Hematopoietic multipotent progenitor cell treated with erythropoietin and hydrocortisone succinate and interleukin-3 and kit ligand, for 17 days (in vitro differentiated cells): ENCODE measurements at regions not wholly inside any gene's neighbourhood (a gene's known extent, or its start where the extent isn't known, plus 50 kb on each side); places are given as distances from the start of the nearest gene placed in this dataset.
"Not testable (repeated sequence)": the region's sequence is repeated elsewhere in the genome, so short reads cannot be mapped to it uniquely, and the experiment has no call there.

Source experiments
- DNase-seq: peaks from one replicate; pipeline ENCODE4 v3.0.0-alpha.2; 2015; ENCODE audit warnings: low spot score

DNA sequence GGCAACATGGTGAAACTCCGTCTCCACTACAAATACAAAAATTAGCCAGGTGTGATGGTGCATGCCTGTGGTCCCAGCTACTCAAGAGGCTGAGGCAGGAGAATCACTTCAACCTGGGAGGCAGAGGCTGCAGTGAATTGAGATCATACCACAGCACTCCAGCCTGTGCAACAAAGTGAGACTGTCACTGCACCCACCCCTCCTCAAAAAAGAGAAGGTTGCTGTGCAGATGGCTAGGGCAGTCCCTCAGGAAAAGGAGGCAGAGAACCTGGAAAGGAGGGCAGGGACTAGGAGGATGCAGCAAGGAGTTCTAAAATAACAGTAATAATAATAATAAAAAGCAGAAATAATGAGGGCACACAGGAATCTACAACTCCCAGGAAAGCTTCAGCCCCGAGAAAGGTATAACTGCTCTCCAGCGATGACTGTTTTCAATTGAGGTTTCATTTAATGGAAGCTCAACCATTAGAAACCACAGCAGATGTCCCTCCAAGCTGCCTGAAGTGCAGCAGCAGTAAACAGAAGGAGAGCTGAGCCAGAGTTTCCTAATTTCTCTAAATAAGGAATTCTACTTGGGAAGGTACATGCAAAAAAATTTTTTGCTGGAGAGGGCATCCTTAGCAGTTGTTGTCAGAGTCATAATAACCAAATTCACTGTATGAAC is 326.5 kb downstream of the GATA3 start:
- DNase-seq = no peak

DNA sequence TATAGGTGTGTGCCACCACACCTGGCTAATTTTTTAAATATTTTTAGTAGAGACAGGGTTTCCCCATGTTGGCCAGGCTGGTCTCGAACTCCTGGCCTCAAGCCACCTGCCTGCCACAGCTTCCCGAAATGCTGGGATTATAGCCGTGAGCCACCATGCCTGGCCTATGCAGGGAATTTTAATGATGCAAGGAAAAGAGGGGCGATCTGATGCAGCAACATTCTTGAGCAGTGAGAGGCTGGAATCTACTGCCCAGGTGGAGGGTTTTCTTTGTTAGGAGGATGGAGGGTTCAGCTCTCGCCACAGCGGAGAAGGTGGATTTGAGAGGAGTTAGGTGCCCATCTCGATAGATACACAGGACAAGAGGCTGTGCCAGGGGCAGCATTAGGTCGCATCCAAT is 332.3 kb downstream of the GATA3 start:
- no peak for DNase-seq

GRCh38 chr10:8389630-8390029 is 335.1 kb downstream of the GATA3 start:
- DNase-seq = no peak

GRCh38 chr10:8392216-8392615 is 337.7 kb downstream of the GATA3 start:
- DNase-seq = no peak

DNA sequence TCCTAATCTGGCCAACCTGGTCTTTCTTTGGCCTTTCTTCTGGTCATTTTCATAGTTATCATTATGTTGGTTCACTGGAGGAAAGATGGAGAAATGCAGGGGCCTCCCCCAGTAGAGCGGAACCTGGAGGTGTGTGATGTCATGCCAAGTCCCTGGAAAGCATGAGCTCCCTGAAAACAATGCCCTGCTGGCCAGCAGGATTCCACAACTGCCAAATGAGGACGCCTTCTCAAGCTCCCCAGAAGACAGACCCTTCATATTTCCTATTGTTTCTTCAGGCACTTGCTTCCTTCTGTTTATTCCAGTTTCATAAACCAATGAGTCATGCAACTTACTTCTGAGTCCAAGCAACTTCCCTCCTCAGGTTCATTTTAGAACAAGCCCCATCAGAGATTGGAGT is 339.0 kb downstream of the GATA3 start:
- no peak for DNase-seq

DNA sequence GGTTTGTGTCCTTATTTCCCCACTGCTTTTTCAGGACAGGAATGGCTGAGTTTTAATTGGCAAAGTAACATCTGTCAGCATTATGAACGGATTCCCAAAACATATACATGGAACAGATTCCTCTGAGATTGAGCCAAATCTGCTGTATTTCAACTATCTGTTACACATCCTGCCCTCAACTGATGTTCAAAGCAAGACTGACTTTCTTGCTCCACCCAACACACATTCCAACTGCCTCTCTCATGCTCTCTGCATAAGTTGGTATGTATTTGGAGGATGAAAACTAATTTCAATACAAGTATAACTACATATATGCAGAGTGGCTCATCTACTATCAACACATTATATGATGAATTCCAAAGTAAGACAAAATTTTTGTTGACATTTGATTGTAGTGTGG is 342.2 kb downstream of the GATA3 start:
- no peak for DNase-seq

DNA sequence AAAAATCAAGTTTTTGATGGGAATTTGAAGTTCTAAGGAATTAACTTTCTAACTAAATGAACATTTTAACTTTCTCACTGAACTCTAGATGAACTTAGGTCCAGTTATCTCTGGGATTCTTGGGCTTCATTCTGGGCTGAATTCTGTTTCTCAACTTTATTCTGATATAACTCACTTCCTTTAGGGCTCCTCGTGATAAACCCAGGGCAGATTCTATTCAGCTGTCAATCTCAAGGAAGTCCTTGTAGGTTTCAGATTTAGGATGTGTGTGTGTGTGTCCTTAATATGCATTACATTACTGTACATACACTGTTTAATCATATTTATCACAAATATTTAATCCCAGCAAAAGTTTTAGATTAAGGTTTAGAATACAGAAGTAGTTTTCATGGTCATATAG is 344.3 kb downstream of the GATA3 start:
- no peak for DNase-seq

DNA sequence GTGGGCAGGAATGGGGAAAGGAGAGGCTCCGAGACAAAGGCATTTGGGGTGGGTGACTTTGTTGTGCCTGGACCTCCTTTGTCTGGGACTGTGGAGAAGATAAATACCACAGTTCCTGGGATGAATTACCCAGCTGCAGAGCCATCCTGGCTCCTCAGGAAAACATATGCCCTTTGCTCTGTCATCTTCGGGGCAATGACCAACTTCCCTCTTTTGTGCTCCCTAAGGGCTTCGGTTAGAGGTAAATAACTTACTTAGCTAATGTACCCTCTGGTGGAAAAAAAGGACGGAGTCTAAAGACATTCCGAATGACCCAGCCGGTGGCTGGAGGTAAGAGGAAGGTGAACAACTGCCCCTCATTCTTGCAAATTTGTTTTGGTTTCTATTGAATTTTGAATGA is 345.7 kb downstream of the GATA3 start:
- no peak for DNase-seq

GRCh38 chr10:8400892-8401291 is 346.4 kb downstream of the GATA3 start:
- DNase-seq = no peak

DNA sequence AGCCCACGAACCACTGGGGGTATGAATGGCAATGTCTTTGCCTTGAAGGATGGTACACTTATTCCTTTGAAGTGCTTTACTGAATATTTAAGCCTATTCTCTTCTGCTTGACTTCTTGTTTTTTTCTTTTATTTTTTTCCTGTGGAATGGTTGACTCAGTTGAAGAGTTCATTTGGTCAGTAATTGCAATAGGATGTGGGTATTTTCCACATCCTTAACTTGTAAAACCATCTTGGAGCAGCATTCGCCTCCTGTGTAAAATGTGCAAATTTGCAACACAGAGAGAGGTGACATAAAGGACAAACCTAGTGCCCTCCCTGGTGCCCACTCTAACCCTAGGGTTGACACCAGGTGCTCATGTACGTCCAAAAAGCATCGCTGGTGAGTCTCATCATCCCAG is 347.0 kb downstream of the GATA3 start:
- no peak for DNase-seq

DNA sequence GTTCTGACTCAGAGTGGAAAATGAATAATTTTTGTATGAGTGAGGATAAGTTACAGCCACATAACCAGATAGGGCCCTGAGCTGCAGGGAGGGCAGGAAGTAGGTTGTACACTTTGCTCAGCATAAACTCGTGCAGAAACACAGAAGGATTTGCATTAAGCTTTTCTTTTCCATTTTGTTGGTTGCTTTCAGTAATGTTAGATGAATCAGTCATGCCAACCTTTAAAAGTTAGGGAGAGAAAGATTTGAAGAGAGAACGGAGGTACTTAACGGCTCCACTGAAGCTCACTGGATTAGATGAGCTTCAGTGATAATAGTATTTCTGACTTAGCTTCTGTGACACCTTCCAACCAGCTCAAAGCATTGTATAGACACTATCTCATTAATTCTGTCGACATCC is 348.1 kb downstream of the GATA3 start:
- DNase-seq = no peak

- no peak for DNase-seq
Measured at GRCh38 chr10:8403711-8404371, 349.4 kb downstream of the GATA3 start.

DNA sequence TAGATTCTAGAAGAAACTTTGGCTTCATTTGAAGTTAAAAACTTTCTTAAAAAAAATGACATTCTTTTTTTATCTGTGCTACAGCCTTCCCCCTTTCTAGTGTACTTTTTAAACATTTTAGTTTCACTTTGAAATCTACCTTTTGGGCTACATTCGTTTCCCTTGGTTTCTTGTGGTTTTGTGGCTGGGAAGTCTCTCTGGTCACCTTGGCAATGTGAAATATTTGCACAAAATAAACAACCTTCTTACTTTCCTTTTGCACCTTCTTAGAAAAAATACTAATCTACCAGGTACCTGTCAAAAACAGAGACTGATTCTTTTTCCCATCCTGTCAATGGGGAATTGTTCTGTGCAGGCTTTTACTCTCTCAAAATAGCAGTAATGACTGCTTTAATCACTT is 350.2 kb downstream of the GATA3 start:
- DNase-seq = no peak

DNA sequence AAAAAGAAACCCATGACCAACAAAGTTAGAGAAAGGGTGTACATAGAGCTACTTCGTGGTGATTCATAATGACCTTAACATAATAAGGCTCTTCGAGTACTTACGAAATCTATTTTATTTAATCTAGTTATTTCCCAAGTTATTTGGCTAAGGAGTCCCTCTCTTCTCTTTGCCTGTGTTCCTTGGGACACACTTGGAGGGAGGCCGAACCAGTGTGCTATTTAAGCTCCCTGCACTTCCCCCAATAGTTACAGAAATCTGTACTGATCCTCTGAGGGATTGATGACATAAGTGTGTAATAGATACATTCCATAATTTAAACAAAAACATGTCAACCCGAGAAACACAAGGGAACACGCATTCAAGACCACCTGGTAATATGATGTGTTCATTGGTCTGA is 351.1 kb downstream of the GATA3 start:
- no peak for DNase-seq

DNA sequence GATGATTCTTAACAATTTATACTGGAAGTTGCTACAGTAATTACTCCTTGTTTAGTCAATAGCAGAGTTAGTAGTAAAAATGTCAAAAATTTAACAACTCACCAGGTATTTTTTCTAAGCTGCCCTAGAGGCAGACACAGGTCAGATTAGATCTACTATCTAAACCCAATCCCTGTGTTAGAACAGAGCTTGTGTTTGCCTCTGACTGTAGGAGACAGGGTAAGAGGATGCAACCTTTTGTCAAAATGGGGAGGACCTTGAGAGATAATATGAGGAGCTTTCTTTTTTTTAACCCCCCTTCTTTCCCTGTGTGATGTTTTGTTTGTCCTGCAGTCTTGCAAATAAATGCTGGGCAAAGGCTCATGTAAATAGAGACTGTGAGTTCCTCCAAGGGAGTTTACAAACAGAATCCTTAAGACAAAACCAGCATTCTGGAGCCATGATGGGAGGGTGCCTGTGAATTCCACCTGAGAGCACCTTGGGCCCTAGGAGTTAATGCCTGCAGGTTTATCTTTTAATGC is 353.1 kb downstream of the GATA3 start:
- DNase-seq = no peak

DNA sequence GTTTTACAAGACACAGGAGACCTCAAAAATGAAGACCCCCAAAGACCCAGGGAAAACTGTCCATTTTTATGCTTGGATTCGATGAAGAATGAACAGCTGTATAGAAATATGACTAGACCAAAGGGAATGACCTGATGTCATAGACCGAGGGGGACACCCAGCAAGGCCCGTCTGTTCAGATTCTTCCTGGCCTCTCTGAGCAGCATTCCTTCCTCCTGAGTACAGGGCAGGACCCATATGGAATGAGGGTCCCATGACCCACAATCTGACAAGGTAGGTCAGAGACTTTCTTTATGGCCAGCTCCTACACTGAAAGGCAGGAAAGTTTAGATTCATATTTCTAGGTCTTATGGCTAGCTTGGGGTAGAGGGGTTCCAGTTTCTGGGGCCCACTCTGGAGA is 356.0 kb downstream of the GATA3 start:
- DNase-seq = no peak

GRCh38 chr10:8412541-8412940 is 358.1 kb downstream of the GATA3 start:
- DNase-seq = no peak

DNA sequence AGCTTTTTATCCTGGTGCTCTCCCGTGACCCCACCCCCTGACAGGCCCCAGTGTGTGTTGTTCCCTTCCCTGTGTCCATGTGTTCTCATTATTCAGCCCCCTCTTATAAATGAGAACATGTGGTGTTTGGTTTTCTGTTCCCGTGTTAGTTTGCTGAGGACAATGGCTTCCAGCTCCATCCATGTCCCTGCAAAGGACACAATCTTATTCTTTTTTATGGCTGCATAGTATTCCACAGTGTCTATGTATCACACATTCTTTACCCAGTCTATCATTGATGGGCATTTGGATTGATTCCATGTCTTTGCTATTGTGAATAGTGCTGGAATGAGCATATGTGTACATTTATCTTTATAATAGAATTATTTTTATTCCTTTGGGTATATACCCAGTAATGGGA is 360.5 kb downstream of the GATA3 start:
- DNase-seq = not testable (repeated sequence)

GRCh38 chr10:8416192-8416701 is 361.8 kb downstream of the GATA3 start:
- DNase-seq = no peak

GRCh38 chr10:8416760-8417159 is 362.3 kb downstream of the GATA3 start:
- DNase-seq = no peak

DNA sequence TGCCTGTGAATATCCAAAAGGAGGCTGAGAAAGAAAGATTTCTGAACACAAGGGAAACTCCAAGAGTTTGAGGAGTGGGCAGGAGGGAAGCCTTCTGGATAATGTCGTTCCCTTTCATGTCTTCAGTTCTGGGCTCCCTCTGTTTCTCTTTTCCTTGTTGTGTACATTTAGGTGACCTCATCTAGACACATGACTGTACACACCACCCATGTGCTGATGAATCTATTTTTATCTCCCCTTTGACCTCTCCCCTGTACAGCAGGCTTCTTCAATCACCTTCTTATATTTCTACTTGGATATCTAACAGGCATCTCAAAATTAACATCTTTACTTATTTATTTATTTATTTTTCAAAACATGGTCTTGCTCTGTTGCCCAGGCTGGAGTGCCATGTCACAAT is 363.1 kb downstream of the GATA3 start:
- DNase-seq = no peak

GRCh38 chr10:8418631-8419030 is 364.1 kb downstream of the GATA3 start:
- DNase-seq = no peak

GRCh38 chr10:8420182-8420581 is 365.7 kb downstream of the GATA3 start:
- no peak for DNase-seq
